GM13976 (cell line): ENCODE measurements at regions not wholly inside any gene's neighbourhood (a gene's known extent, or its start where the extent isn't known, plus 50 kb on each side); places are given as distances from the start of the nearest gene placed in this dataset.

Source experiments
- DNase-seq: peaks from one replicate; pipeline ENCODE4 v3.0.0; 2012; ENCODE audit warnings: low spot score
- in situ Hi-C: fragments of 300-500 bp; cut with MboI; formaldehyde crosslinking; loops from one replicate; pipeline ENCODE4 v1.12.0; 2022; ENCODE audit warnings: low sequenced_read_pairs, mixed read lengths, inconsistent platforms; ENCODE audit not compliant: unreplicated experiment
- TF ChIP-seq, protein P1 (sequence below): IDR thresholded peaks from 2 replicates; pipeline ENCODE4 v1.5.1; 2012; ENCODE audit warnings: borderline replicate concordance, mild to moderate bottlenecking; ENCODE audit not compliant: insufficient read depth; ENCODE audit errors: extremely low read depth, missing control alignments, control extremely low read depth

DNA sequence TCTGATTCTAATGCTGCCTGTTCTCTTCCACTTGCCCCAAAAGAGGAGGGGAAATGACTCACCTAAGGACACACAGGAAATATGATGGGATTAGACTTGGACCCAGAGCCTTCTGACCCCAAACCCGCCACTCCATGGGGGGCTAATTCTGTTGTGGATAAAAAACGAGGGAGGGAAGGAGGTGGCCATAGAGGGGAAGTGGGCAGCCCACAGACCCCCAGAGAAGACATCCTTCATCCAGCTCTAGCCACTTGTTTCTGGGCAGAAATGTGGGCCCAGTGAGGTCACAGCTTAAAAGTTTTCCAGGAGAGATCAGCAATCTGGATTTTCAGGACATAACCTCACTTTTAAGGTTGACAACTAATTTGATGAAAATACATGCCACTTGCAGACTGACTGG, 202.1 kb downstream of the ANKRD60 start:
- in situ Hi-C loops = no loop called here
- TF ChIP-seq, protein P1, sequence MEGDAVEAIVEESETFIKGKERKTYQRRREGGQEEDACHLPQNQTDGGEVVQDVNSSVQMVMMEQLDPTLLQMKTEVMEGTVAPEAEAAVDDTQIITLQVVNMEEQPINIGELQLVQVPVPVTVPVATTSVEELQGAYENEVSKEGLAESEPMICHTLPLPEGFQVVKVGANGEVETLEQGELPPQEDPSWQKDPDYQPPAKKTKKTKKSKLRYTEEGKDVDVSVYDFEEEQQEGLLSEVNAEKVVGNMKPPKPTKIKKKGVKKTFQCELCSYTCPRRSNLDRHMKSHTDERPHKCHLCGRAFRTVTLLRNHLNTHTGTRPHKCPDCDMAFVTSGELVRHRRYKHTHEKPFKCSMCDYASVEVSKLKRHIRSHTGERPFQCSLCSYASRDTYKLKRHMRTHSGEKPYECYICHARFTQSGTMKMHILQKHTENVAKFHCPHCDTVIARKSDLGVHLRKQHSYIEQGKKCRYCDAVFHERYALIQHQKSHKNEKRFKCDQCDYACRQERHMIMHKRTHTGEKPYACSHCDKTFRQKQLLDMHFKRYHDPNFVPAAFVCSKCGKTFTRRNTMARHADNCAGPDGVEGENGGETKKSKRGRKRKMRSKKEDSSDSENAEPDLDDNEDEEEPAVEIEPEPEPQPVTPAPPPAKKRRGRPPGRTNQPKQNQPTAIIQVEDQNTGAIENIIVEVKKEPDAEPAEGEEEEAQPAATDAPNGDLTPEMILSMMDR = no peak
- no peak for DNase-seq

DNA sequence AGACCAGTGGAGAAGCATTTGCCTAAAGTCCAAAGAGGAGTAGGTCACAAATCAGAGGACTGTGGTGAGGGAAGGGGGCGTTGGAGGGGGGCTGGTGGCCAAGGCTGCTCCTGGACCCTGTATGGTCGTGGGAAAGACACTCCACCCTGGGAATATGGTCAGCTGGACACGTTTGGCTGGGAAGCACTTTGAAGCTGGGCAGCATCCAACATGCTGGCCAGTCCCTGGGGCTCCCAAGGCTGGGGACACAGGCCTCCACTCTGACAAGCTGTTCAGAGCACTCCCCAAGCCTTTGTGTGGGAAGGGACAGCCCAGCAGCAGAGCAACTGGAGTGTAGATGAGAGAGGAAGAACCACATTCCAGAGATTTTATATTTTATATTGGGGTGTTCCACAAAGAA, 203.2 kb downstream of the ANKRD60 start:
- DNase-seq = no peak
- in situ Hi-C loops = no loop called here
- TF ChIP-seq, protein P1 = no peak

DNA sequence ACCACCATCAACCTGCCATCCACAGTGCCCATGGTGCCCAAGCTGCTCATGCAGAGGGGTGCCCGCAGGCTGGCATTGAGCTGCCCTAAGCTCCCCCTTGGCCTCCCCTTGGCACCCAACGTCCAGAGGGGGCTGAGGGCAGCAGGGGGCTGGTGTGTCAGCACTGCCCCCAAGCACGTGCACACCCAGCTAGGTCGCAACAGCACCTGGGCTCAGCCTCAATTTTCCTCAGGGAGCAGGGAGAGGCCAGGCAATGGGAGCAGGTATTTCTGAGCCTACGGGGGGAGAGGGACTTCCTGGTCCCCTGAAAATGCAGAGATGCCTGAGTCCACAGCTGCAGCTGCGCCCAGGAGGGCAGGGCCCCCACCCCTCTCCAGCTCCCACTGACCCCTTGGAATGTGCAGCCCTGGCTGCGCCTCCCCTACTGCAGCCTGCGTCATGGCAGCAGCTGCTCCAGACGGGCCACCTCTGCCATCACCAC, 204.2 kb downstream of the ANKRD60 start:
- in situ Hi-C loops = no loop called here
- no peak for DNase-seq
- TF ChIP-seq, protein P1 = no peak

DNA sequence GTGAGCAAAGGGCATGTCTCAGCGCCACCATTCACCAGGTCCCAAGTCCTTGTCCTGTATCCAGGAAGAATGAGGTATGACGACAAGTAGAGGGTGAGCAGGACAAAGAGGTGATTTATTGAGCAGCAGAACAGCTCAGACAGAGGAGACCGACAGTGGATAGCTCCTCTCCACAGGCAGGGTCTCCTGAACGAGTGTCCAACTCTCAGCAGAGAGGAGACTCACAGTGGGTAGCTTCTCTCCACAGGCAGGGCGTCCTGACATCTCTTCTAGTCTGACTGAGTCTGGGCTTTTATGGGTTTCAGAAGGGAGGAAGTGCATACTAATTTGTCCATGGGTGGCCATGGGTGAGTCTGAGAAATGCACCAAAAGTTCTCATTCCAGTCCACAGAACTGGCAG, 204.7 kb downstream of the ANKRD60 start:
- DNase-seq = no peak
- in situ Hi-C loops = no loop called here
- TF ChIP-seq, protein P1 = no peak

DNA sequence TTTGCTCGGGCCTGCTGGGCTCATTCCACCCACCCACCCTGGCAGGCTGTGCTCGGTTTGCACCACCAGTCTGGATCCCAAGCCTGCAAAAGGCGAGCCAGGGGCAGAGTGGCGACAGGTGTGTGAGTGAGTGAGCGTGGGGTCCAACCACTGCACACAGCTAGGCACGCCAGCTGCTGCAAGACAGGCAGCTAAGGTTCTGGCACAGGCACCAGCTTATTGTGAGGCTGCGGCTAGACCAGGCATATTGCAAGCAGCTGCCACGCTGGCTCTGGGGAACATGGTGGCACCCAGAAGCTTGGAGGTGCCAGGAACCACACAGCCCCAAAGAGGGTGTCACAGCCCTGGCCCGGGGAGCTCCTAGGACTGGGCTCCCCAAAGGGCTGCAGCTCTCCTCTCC, 205.1 kb downstream of the ANKRD60 start:
- in situ Hi-C loops = no loop called here
- DNase-seq = no peak
- TF ChIP-seq, protein P1 = no peak

DNA sequence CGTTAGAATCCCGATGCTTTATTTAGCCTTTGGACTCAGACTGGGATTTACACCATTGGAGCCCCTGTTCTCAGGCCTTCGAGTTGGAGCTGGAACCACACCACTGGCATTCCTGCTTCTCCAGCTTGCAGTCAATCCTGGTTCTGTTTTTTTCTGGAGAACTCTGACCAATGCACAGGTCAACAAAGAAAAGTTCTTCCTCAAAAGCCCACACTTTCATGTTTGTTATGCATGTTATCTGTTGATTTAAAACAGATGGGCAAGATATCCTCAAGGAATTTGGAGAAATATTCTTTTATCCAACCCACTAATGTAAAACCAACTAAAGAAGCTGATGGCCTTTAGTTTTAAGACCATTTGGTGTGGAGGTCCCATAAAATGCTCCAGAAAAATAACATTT, 205.7 kb downstream of the ANKRD60 start:
- TF ChIP-seq, protein P1 = no peak
- no peak for DNase-seq
- in situ Hi-C loops = no loop called here

DNA sequence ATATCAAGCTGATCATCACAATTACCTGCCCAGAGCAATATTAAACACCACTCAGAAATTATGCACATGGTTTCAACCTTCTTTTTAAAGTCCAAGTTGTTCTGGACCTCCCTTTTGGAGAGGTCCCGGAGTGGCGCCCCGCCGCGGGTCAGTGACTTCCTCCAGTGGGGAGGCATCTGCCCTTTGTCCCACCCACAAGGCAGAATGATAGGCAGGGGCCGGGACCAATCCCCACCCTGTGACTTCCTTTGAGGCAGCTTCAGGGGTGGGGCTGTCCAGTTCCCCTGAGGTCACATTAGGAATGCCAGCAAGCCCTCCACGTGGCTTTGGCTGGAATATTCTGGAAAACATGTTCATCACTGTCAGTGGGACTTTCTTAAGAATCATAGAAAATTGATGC, 207.0 kb downstream of the ANKRD60 start:
- no peak for DNase-seq
- TF ChIP-seq, protein P1 = no peak
- in situ Hi-C loops = no loop called here
